ENCODE measurements at regions not wholly inside any gene's neighbourhood (a gene's known extent, or its start where the extent isn't known, plus 50 kb on each side); places are given as distances from the start of the nearest gene placed in this dataset.

GRCh38 chr20:53879048-53879684, 191.2 kb downstream of the BCAS1 start:
- Histone ChIP-seq H3K4me3 (ENCODE audit: low read depth, low read length) (no peak overlapping the region), H3K36me3 (no peaks in the 10 kb centered on the region), H3K27me3 (ENCODE audit: insufficient read depth, low read depth, severe bottlenecking) (no peaks in the 10 kb centered on the region), H3K9me3 (ENCODE audit: severe bottlenecking) (no peaks in the 10 kb centered on the region), H3K27ac (no peak overlapping the region)
- TF ChIP-seq, protein P1, sequence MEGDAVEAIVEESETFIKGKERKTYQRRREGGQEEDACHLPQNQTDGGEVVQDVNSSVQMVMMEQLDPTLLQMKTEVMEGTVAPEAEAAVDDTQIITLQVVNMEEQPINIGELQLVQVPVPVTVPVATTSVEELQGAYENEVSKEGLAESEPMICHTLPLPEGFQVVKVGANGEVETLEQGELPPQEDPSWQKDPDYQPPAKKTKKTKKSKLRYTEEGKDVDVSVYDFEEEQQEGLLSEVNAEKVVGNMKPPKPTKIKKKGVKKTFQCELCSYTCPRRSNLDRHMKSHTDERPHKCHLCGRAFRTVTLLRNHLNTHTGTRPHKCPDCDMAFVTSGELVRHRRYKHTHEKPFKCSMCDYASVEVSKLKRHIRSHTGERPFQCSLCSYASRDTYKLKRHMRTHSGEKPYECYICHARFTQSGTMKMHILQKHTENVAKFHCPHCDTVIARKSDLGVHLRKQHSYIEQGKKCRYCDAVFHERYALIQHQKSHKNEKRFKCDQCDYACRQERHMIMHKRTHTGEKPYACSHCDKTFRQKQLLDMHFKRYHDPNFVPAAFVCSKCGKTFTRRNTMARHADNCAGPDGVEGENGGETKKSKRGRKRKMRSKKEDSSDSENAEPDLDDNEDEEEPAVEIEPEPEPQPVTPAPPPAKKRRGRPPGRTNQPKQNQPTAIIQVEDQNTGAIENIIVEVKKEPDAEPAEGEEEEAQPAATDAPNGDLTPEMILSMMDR (IDR thresholded peaks at IDR 0.05; ENCODE audit: low read depth, low read length): no peak
- no peak for DNase-seq

- H3K9me3 ChIP-seq (ENCODE audit: severe bottlenecking): no peaks in the 10 kb centered on the region
- H3K27me3 ChIP-seq (ENCODE audit: insufficient read depth, low read depth, severe bottlenecking): no peaks in the 10 kb centered on the region
- no peak overlapping the region for H3K27ac ChIP-seq
- DNase-seq: no peak
- H3K4me3 ChIP-seq (ENCODE audit: low read depth, low read length): no peak overlapping the region
- no peaks in the 10 kb centered on the region for H3K36me3 ChIP-seq
- TF ChIP-seq, protein P1 (IDR thresholded peaks at IDR 0.05; ENCODE audit: low read depth, low read length): no peak
These were observed 191.9 kb downstream of the BCAS1 start for GRCh38 chr20:53878262-53879047.

GRCh38 chr20:53876956-53877355, 193.4 kb downstream of the BCAS1 start:
- TF ChIP-seq, protein P1 (IDR thresholded peaks at IDR 0.05; ENCODE audit: low read depth, low read length): no peak
- Histone ChIP-seq H3K27ac (no peak overlapping the region), H3K36me3 (no peaks in the 10 kb centered on the region), H3K27me3 (ENCODE audit: insufficient read depth, low read depth, severe bottlenecking) (no peaks in the 10 kb centered on the region), H3K4me3 (ENCODE audit: low read depth, low read length) (no peak overlapping the region), H3K9me3 (ENCODE audit: severe bottlenecking) (no peaks in the 10 kb centered on the region)
- no peak for DNase-seq

- no peaks in the 10 kb centered on the region for H3K9me3 ChIP-seq (ENCODE audit: severe bottlenecking)
- no peak for DNase-seq
- no peak overlapping the region for H3K4me3 ChIP-seq (ENCODE audit: low read depth, low read length)
- no peak overlapping the region for H3K27ac ChIP-seq
- TF ChIP-seq, protein P1 (IDR thresholded peaks at IDR 0.05; ENCODE audit: low read depth, low read length): no peak
- H3K27me3 ChIP-seq (ENCODE audit: insufficient read depth, low read depth, severe bottlenecking): no peaks in the 10 kb centered on the region
- no peaks in the 10 kb centered on the region for H3K36me3 ChIP-seq
These were observed 193.9 kb downstream of the BCAS1 start for GRCh38 chr20:53876470-53876869.

GRCh38 chr20:53875452-53875851, 194.9 kb downstream of the BCAS1 start:
- TF ChIP-seq, protein P1 (IDR thresholded peaks at IDR 0.05; ENCODE audit: low read depth, low read length): no peak
- Histone ChIP-seq H3K9me3 (ENCODE audit: severe bottlenecking) (no peaks in the 10 kb centered on the region), H3K27me3 (ENCODE audit: insufficient read depth, low read depth, severe bottlenecking) (no peaks in the 10 kb centered on the region), H3K36me3 (no peaks in the 10 kb centered on the region), H3K4me3 (ENCODE audit: low read depth, low read length) (no peak overlapping the region), H3K27ac (no peak overlapping the region)
- DNase-seq: no peak
